B cell (primary cell): ENCODE measurements at regions not wholly inside any gene's neighbourhood (a gene's known extent, or its start where the extent isn't known, plus 50 kb on each side); places are given as distances from the start of the nearest gene placed in this dataset.

Experiments
- ATAC-seq: fragments of 200-7000 bp; cut with Tn5 transposase; one replicate; pipeline ENCODE4 v1.10.0; 2021; ENCODE audit warnings: low read depth, mild to moderate bottlenecking, moderate number of reproducible peaks, moderate library complexity
- CTCF ChIA-PET: fragments of 350-600 bp; sonication (Branson Sonifier 250); formaldehyde crosslinking; loops from one replicate; lab custom pipeline; 2021; ENCODE audit warnings: antibody characterized with exemption, inconsistent platforms; lab: Charles Lee
- POLR2A ChIA-PET: fragments of 350-600 bp; sonication (Branson Sonifier 250); formaldehyde crosslinking; loops from one replicate; lab custom pipeline; 2021; ENCODE audit warnings: antibody characterized with exemption; lab: Charles Lee
- DNase-seq: peaks from one replicate; pipeline ENCODE4 v3.0.0; 2013
- H2AFZ ChIP-seq: 2 replicates; pipeline ENCODE4 v1.6.1; 2012; ENCODE audit warnings: mild to moderate bottlenecking, low read depth, low read length; ENCODE audit not compliant: insufficient read depth, poor library complexity, severe bottlenecking
- H3K27ac ChIP-seq, 2 donors: 1 replicate in 1 of 2; 2 replicates in 1 of 2; pipeline ENCODE4 v1.5.1; 2012 to 2013; ENCODE audit warnings: low read length in 2 of 2, mild to moderate bottlenecking in 2 of 2, moderate library complexity in 1 of 2
- H3K27me3 ChIP-seq, 4 experiments: fragments of 200-600 bp in 1 of 4; sonication (generic) in 1 of 4; replicated peaks in 1 of 4; 1 replicate in 2 of 4; 2 replicates in 2 of 4; pipeline versions ENCODE4 v1.6.1 to v1.7.0; 2013 to 2016; ENCODE audit warnings: low read length in 3 of 4, mild to moderate bottlenecking in 2 of 4, mixed read lengths in 1 of 4, moderate library complexity in 1 of 4; ENCODE audit not compliant: insufficient read depth in 4 of 4, control insufficient read depth in 3 of 4; ENCODE audit errors: control extremely low read depth in 1 of 4
- H3K36me3 ChIP-seq, 2 experiments: replicated peaks in 1 of 2; 1 replicate in 1 of 2; 2 replicates in 1 of 2; pipeline versions ENCODE4 v1.6.1 to v1.7.1; 2013; ENCODE audit warnings: low read length in 1 of 2; ENCODE audit not compliant: insufficient read depth in 2 of 2, control insufficient read depth in 1 of 2; ENCODE audit errors: control extremely low read depth in 1 of 2, extremely low read depth in 1 of 2
- H3K4me1 ChIP-seq, 2 donors: fragments of 200-600 bp in 1 of 2; sonication (generic) in 1 of 2; 1 replicate in 1 of 2; 2 replicates in 1 of 2; pipeline versions ENCODE4 v1.5.1 to v1.6.1; 2013 to 2017; ENCODE audit warnings: low read length in 2 of 2; ENCODE audit not compliant: control insufficient read depth in 2 of 2, insufficient read depth in 2 of 2
- H3K4me2 ChIP-seq: replicated peaks from 2 replicates; pipeline ENCODE3; 2012; ENCODE audit warnings: mild to moderate bottlenecking, low read depth, low read length; ENCODE audit not compliant: poor library complexity, severe bottlenecking
- H3K4me3 ChIP-seq, 5 experiments: fragments of 200-600 bp in 1 of 5; sonication (generic) in 1 of 5; 1 replicate in 3 of 5; 2 replicates in 2 of 5; pipeline versions ENCODE4 v1.5.1 to v1.7.0; 2011 to 2016; ENCODE audit warnings: low read length in 4 of 5, mild to moderate bottlenecking in 4 of 5, low read depth in 2 of 5, control low read depth in 1 of 5, moderate library complexity in 1 of 5; ENCODE audit not compliant: insufficient read depth in 1 of 5; ENCODE audit errors: control extremely low read depth in 1 of 5, extremely low read depth in 1 of 5
- H3K79me2 ChIP-seq: fragments of 200-600 bp; sonication (generic); one replicate; pipeline ENCODE4 v1.6.0; 2016; ENCODE audit warnings: low read length; ENCODE audit not compliant: control insufficient read depth, insufficient read depth
- H3K9ac ChIP-seq: fragments of 200-600 bp; sonication (generic); 2 replicates; pipeline ENCODE4 v1.6.1; 2017; ENCODE audit warnings: mild to moderate bottlenecking, low read length, moderate library complexity
- H3K9me3 ChIP-seq, 3 donors: one replicate each; pipeline versions ENCODE4 v1.6.1 to v1.7.1; 2013; ENCODE audit warnings: low read length in 2 of 3; ENCODE audit not compliant: control insufficient read depth in 2 of 3, insufficient read depth in 1 of 3; ENCODE audit errors: control extremely low read depth in 1 of 3
- H4K20me1 ChIP-seq: 2 replicates; pipeline ENCODE4 v1.6.0; 2012; ENCODE audit warnings: mild to moderate bottlenecking, low read length; ENCODE audit not compliant: insufficient read depth, control insufficient read depth, poor library complexity, severe bottlenecking
- H3K27ac Mint-ChIP-seq: one replicate; pipeline ENCODE4 v1.8.0; 2021; ENCODE audit warnings: mixed read lengths
- H3K27me3 Mint-ChIP-seq: one replicate; pipeline ENCODE4 v1.8.0; 2021; ENCODE audit warnings: mixed read lengths
- H3K4me1 Mint-ChIP-seq: one replicate; pipeline ENCODE4 v1.8.0; 2021; ENCODE audit warnings: mixed read lengths
- H3K4me3 Mint-ChIP-seq: one replicate; pipeline ENCODE4 v1.8.0; 2021; ENCODE audit warnings: mixed read lengths
- H3K9me3 Mint-ChIP-seq: one replicate; pipeline ENCODE4 v1.8.0; 2022; ENCODE audit warnings: mixed read lengths; ENCODE audit not compliant: insufficient read depth
- EZH2 ChIP-seq: IDR thresholded peaks from 2 replicates; pipeline ENCODE4 v1.6.1; 2012; ENCODE audit warnings: borderline replicate concordance, low read depth, mild to moderate bottlenecking, moderate library complexity, low read length; ENCODE audit not compliant: insufficient read depth, poor library complexity, severe bottlenecking
- WGBS: methylation state at CpG from one replicate; pipeline ENCODE4 v1.1.5; 2013; ENCODE audit warnings: missing lambda C conversion rate; ENCODE audit not compliant: insufficient coverage; 5-methylcytosine and 5-hydroxymethylcytosine counted together
- intact Hi-C: fragments of 100-400 bp; cut with micrococcal nuclease; formaldehyde crosslinking; loops from one replicate; pipeline ENCODE4 v1.10.0; 2022
- TF ChIP-seq, protein P1 (sequence below): fragments of 200-600 bp; IDR thresholded peaks from one replicate; pipeline ENCODE4 v1.8.0; 2022; ENCODE audit warnings: antibody characterized with exemption, mild to moderate bottlenecking

- POLR2A ChIA-PET = no interaction called here
- intact Hi-C loops = no loop called here
- CTCF ChIA-PET = no interaction called here
Measured at GRCh38 chr14:86050072-86050683, 520.2 kb downstream of the FLRT2 start.

DNA sequence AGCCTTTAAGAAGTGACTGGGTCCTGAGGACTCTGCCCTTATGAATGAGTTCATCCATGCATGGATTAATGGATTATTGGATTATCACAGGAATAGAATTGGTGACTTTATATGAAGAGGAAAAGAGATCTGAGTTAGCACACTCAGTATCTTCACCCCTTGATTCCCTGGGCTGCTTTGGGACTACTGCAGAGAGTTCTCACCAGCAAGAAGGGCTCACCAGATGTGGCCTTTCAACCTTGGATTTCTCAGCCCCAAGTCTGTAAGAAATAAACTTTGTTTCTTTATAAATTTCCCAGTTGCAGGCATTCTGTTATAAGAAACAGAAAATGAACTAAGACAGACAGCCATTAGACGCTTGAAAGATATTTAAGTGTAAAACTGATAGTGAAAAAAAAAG lies 509.2 kb downstream of the FLRT2 start:
- intact Hi-C loops = loop anchor here (5.0 kb wide), 1 partner anchor 182 kb away; no protein-coding TSS in a partner anchor
- Histone ChIP-seq H3K4me3 (no peak overlapping the region), H3K9me3 (no peaks in the 10 kb centered on the region), H3K9ac (no peak overlapping the region), H2AFZ (no peak overlapping the region), H4K20me1 (no peaks in the 10 kb centered on the region), H3K27me3 (no peaks in the 10 kb centered on the region), H3K4me1 (no peaks in the 10 kb centered on the region), H3K4me2 (no peak overlapping the region), H3K79me2 (no peaks in the 10 kb centered on the region), H3K36me3 (no peaks in the 10 kb centered on the region), H3K27ac (no peak overlapping the region)
- no peak for TF ChIP-seq EZH2
- TF ChIP-seq, protein P1, sequence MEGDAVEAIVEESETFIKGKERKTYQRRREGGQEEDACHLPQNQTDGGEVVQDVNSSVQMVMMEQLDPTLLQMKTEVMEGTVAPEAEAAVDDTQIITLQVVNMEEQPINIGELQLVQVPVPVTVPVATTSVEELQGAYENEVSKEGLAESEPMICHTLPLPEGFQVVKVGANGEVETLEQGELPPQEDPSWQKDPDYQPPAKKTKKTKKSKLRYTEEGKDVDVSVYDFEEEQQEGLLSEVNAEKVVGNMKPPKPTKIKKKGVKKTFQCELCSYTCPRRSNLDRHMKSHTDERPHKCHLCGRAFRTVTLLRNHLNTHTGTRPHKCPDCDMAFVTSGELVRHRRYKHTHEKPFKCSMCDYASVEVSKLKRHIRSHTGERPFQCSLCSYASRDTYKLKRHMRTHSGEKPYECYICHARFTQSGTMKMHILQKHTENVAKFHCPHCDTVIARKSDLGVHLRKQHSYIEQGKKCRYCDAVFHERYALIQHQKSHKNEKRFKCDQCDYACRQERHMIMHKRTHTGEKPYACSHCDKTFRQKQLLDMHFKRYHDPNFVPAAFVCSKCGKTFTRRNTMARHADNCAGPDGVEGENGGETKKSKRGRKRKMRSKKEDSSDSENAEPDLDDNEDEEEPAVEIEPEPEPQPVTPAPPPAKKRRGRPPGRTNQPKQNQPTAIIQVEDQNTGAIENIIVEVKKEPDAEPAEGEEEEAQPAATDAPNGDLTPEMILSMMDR = no peak
- Mint-ChIP-seq H3K27ac (no peak overlapping the region), H3K27me3 (no peaks in the 10 kb centered on the region), H3K9me3 (no peaks in the 10 kb centered on the region), H3K4me1 (no peaks in the 10 kb centered on the region), H3K4me3 (no peak overlapping the region)
- no peak for DNase-seq
- no CpG with 5 or more reads among the region's 1 CpG for WGBS
- CTCF ChIA-PET = interaction anchor here (1.3 kb wide), 1 partner anchor 8 kb away, joined by 4 read pairs; no protein-coding TSS in a partner anchor
- no peak for ATAC-seq
- POLR2A ChIA-PET = no interaction called here

More at GRCh38 chr14:86050072-86050683, 520.2 kb downstream of the FLRT2 start:
- H3K79me2 ChIP-seq = no peaks in the 10 kb centered on the region
- no peaks in the 10 kb centered on the region for H3K4me1 Mint-ChIP-seq
- H3K4me2 ChIP-seq = no peak overlapping the region
- no peak overlapping the region for H3K27ac ChIP-seq
- H3K4me3 ChIP-seq = no peak overlapping the region
- H3K9ac ChIP-seq = no peak overlapping the region
- DNase-seq = no peak
- peaks cover 0 to 12% (median 2%) of the 10 kb centered on the region in 3 donors for H3K9me3 ChIP-seq
- no peak overlapping the region for H3K4me3 Mint-ChIP-seq
- no peak for ATAC-seq
- no peaks in the 10 kb centered on the region for H4K20me1 ChIP-seq
- no peak overlapping the region for H3K27ac Mint-ChIP-seq
- H3K27me3 Mint-ChIP-seq = no peaks in the 10 kb centered on the region
- TF ChIP-seq EZH2 = no peak
- TF ChIP-seq, protein P1 = no peak
- no peaks in the 10 kb centered on the region for H3K27me3 ChIP-seq
- 80% methylated on average over 1 of the region's 2 CpGs for WGBS
- peaks cover 6% of the 10 kb centered on the region for H3K9me3 Mint-ChIP-seq
- no peak overlapping the region for H2AFZ ChIP-seq
- H3K4me1 ChIP-seq = no peaks in the 10 kb centered on the region
- no peaks in the 10 kb centered on the region for H3K36me3 ChIP-seq
